GM19468 (cell line): ENCODE measurements at regions not wholly inside any gene's neighbourhood (a gene's known extent, or its start where the extent isn't known, plus 50 kb on each side); places are given as distances from the start of the nearest gene placed in this dataset.
"Not testable (repeated sequence)": the region's sequence is repeated elsewhere in the genome, so short reads cannot be mapped to it uniquely, and the experiment has no call there.

Experiments
- ATAC-seq: cut with Tn5 transposase; IDR thresholded peaks from one replicate; pipeline ENCODE4 v1.9.1; 2021; ENCODE audit warnings: mild to moderate bottlenecking, moderate library complexity, moderate number of reproducible peaks; ENCODE audit not compliant: unreplicated experiment; ENCODE audit errors: extremely low read depth

DNA sequence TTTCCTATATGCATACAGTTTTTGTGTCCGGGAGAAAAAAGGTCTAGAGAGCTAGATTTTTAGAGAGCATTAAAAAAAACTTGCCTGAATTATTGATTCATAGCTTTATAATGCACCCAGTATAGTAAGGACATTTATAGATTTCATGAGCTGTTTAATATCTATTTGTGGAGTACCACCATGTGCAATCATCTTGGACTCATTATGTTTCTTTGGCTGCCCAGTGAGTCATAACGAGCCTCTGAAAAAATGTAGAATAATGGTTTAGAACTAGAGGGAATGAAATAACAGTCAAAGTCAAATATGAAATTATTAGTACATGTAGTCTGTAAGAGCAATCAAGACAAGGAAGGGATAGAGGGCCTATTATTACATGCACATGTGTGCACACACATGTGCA is 350.0 kb downstream of the CD83 start:
- ATAC-seq: no peak

DNA sequence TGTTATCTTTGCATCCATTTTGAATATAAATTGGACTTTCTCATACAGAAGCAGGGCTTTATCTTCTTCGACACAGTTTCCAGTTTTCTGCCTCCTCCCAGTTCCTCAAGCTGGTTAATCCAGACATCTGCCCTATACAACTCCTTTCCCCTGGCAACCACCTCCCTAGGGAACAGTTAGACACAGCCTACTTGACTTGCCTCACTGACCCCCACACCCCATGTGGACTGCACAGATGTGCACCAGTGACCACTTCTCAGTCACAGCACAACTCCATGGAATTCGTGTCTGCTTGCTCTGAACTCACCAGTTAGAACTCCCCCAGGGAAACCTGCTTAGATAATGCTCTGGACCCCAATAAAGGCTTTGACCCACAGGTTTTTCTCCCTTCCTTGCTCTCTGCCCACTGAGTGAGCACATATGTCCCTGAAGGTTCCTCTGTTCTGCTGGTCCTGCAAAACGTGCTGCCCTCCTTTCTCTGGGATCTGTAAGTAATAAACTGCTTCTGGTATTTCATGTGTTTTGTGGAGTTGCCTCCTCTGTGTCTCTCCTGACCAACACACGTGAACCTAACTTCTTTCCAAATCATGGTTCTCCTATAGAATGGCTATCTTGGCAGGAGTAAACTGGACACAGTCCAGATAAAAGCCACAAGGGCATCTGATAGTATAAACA is 351.2 kb downstream of the CD83 start:
- ATAC-seq: no peak

DNA sequence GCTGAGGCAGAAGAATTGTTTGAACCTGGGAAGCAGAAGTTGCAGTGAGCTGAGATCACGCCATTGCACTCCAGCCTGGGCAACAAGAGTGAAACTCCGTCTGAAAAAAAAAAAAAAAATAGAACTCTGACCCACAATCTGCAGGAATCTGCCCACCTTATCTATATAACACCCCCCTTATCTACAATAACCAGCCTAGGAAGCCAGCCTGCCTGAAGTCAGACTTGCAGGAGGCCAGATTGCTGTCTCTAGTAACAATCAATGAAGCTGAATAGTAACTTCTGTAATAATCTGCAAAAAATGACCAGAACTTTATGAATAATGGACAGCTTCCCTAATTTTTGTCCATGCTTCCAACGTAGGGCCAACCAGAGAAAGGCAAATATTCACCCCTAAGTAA is 352.5 kb downstream of the CD83 start:
- no peak for ATAC-seq

DNA sequence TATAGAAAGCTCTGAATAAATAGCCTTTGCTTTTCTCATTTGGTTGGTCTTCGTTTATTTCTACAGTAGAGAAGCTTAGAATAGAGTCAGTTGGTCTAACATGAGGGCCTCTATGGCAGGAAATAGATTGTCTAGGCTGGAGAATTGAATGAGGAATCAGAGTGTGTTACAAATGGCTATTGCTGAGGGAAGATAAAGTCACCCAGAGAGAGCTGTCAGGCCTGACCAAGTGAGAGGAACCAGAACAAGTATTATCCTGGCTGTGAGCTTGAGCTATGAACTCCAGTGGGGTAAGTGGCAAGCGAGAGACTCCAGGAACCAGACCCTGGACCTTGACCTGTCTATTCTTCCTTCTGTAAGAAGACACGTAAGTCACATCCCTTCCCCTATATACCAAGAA is 353.1 kb downstream of the CD83 start:
- ATAC-seq: no peak

DNA sequence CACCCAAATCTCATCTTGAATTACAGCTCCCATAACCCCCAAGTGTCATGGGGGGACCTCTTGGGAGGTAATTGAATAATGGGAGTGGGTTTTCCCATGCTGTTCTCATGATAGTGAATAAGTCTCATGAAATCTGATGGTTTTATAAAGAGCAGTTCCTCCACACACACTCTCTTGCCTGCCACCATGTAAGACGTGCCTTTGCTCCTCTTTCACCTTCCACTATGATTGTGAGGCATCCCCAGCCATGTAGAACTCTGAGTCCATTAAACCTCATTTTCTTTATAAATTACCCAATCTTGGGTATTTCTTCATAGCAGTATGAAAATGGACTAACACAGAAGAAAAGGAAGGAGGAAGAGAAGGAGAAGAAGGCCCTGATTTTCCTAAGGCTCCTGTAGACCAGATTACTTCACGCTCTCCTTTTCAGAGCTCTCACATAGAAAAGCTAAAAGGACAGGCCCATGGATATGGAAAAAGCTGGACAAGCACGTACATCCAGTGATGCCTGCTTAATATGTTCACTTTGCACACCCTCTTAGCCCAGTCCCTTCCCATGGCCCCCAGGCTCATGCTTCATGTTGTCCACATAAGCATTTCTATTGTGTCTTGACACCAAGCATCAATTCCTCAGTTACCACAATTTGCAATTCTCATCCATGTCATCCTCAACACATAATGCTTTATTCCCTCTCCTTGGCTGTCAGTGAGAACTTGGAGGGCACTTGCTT is 354.8 kb downstream of the CD83 start:
- ATAC-seq: no peak

DNA sequence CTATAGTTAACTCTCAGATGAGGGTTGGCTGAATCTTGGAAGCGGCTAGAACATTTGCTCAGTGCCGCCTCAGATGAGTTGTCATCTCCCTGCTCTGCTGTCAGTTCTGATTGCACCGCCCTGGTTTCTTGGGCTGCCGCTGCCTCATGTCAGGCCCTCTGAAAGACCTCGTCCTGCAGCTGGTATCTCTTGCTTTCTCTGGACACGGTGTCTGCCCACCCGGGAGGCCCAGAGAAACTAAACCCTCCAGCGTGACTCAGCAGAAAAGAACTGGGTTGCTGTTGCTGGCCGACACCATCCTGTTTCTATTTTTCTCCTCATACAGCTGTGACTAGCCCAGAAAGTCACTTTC is 355.4 kb downstream of the CD83 start:
- ATAC-seq: no peak

DNA sequence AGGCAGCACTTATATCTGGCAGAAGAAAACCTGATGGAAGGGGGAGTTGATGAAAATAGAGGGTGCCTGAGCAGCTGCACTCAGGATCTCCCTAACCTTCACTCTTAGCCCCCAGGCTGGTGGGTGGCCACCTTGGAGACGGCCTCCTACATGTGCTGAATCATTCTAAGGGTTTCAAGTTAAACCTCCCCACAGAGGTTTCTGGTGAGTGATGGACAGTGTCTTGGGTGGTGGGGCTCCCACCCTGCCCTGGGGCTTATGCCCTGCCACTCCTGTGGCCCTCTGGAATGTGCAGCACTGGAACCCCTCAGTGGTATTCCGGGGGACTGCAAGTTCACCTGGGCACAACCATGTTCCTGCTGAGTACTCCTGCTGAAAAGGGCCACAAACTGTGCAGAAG is 357.2 kb downstream of the CD83 start:
- ATAC-seq: no peak

DNA sequence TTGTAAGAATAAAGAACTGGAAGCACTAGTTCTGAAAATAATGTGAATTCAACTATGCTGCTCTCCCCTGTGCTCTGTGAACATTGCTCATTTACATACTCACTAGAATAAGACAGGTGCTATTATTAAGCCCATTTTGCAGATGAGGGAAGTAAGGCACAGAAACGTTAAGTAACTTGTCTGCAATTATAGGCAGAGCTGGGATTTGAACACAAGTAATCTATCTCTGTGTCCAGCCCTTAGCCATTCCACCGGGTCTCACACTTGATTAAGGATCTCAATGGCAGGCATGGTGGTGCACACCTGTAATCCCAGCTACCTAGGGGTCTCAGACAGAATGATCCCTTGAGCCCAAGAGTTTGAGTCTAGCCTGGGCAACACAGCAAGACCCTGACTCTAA is 357.7 kb downstream of the CD83 start:
- ATAC-seq: no peak

DNA sequence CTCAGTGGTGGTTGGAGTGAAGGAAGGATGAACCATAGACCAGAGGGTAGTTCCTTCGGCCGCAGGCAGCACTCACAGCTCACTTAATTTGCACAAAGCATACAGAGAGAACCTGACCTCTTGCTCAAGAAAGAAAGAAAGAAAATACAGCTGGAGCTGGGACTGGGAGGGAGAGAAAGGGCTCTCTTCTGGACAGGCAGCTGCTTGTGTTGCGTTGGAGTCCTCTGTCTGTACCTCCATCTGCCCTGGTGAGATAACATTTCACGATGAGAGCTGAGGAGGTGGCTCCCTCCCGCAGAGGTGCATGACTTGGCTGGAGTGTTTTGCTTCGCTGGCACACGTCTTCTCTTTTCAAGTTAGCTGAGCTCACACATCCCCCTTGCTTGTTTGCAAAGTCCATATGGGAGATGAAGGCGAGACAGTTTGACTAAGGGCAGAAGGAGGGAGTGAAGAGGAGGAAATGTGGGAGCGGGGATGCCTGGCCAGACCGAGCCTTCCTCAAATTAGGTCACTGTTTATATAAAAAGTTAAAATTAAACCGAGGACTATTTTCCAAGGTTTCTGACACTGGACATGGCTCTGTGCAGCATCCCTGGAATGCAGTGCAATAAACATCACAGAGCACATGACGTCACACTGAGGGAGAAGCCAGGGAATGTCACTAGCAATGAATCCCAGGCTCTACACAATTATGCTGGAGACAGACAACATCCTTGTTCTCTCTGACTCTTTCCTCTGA is 359.4 kb downstream of the CD83 start:
- no peak for ATAC-seq

DNA sequence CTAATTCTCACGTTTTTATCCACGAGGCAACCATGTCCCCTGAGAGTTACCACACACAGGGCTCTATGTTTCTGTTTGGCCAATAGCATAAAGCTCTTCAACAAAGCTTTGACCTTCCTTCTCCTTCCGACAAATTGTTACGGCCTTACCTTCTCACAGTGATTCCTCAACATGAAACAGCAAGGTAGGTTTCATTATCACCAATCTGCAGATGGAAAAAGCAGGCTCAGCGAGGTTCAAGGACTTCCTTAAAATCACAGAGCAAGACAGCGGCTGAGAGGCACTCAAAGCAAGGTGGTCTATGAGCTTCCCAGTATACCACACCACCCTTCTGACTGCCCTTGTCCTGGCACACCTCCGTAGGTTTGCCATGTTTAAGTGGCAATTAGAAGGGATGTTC is 360.0 kb downstream of the CD83 start:
- ATAC-seq: no peak

DNA sequence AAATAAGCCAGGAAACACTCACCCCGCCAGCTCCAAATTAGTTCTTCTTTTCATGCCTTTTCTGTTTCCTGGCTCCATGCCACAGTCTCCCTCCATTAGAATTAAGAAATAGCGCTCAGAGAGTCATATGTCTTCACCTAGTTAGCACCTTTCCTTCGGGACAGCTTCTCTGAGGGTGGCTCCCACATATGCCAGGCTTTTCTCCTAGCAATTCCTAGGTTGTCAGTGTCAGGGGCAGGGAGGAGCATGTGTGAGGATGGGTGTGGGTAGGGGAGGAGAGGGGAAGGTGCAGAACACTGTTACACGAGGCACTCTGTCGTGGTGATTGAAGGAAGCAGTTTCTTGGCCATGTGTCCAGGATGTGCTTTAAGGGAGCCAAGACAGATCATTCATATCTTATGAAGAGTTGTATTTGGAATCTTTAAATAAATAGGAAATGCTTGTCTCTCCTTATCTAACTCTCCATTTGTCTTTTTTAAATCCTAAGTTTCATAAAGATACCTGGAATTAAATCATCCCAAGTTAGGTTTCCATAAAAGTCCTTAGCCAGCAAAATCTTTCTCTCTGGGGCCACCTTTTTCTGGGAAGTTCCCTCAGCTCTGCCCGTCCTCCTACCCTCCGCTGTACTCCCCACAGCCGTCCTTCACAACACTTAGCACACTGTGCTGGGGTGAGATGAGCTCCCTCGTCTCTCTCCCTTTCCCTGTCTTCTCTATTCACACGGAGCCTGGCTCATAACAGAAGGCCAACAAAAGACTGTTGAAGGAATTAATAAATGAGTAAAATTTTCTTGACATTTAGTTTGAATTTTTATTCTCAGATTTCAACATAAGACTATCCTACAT is 361.0 kb downstream of the CD83 start:
- ATAC-seq: no peak

DNA sequence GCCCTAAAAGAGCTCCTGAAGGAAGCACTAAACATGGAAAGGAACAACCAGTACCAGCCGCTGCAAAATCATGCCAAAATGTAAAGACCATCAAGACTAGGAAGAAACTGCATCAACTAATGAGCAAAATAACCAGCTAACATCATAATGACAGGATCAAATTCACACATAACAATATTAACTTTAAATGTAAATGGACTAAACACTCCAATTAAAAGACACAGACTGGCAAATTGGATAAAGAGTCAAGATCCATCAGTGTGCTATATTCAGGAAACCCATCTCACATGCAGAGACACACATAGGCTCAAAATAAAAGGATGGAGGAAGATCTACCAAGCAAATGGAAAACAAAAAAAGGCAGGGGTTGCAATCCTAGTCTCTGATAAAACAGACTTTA is 364.4 kb downstream of the CD83 start:
- not testable (repeated sequence) for ATAC-seq

DNA sequence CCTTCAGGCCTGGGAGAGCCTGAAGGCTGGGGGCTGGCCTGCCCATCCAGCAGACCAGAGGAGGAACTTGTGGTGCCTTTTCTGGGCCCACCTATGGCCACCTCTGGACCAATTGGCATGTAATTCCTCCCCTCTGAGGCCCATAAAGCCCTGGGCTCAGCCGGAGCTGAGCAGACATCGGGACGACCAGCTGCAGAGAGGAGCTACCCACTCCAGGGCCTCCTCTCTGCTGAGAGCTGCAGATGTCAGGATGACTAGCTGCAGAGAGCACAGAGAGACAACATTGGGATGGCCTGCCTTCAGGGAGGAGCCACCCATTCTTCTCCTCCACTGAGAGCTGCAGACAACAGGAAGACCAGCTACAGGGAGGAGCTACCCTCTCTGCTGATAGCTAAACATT is 370.1 kb downstream of the CD83 start:
- no peak for ATAC-seq

DNA sequence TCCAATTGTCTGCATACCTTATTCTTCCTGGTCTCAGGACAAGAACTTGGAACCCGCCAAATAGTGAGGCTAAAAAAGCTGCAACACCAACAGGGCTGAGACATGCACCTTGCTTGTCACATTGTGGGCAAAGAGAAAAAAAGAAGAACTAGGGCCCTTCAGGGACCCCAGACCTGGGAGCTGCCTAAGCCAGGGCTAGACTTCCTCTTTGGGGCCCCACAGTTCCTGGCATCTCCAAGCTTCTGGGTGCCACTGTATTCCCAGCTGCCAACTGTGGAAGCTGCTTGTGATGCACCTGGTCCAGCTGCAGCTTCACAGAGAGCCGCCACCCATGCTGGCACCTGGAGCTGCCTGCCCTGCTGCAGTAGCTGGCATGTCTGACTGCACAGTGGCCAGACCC is 370.6 kb downstream of the CD83 start:
- no peak for ATAC-seq

DNA sequence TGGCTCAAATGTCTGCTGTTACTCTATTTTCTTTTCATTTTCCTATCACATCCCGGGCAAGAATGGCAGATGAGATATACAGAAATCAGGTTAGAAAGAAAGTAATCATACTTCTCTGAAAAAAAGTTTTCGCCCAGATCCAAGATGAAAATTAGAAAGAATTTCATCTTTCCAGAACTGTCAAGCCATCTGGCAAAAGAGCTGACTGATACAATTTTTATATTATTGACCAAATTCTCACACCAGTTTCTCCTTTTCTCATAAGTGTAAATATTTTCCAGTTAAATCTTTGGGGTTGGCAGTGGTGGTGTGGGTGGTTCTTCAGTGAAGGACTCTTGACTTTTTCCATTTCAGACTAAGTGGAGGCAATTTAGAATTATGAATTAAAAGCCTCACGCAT is 371.9 kb downstream of the CD83 start:
- no peak for ATAC-seq

DNA sequence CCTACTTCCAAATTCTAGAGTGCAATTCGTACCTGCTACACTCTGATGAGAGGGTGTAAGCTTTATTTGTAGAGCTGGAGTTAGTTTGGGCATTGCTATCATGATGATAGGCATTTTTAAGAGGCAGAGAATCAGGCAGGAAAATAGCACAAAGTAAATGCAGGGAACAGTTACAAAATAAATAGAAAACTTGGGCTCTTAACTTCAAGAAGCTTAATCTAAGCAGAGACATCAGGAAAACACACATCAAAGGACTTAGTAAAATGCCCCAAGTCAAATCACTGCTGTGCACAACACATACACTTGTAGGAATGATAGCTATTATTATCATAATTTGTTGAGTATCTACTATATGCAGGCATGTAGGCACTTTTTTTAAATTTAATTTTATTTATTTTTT is 381.2 kb downstream of the CD83 start:
- no peak for ATAC-seq

DNA sequence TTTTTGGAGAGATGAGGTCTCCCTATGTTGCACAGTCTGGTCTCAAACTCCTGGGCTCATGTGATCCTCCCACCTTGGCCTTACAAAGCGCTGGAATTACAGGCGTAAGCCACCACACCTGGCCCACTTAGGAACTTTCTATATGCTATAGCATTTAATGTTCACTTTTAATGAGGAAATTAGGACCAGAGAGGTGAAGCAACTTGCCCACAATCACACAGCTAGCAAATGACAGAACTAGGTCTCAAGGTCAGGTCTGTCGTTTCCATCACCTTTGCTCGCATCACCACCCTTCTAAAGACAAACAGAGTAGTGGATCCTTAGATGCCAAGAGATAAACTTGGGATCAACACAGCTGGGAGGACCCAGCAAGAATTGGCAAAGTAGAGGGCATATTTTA is 381.7 kb downstream of the CD83 start:
- ATAC-seq: no peak

DNA sequence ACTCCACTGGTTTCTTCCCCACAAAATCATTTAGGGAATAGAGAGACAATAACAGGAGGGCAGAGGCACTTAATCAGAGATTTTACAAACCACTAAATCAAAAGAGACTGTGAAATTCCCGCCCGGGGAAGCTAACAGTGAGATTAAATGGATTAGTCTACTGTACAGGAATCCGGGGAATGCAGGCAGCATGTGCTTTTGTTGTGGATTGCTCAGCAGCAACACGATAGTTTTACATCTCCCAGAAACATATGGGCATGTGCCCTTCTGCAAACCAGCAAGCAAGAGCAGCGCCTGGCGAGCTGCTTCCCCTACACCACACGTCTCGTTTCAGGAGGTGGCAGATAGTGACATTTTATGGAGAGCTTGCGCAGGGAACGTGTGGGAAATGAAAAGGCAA is 382.3 kb downstream of the CD83 start:
- no peak for ATAC-seq

DNA sequence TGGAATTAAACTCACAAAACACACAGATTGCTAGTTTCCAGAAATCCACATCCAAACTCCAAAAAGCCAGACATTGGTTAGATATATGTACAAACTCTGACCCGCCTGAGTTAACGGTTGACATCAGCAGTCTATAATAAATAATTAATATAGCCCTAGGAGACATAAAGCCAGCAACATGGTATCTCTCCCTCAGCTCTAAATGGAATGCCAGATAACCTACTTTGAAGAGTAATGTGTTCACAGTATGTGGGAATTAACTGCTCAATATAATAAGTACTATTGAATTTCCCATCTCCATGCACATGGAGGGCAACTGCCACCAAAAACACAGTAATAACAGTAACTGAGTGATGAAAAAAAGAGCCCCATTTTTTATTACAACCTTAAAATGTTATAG is 383.2 kb downstream of the CD83 start:
- ATAC-seq: no peak

DNA sequence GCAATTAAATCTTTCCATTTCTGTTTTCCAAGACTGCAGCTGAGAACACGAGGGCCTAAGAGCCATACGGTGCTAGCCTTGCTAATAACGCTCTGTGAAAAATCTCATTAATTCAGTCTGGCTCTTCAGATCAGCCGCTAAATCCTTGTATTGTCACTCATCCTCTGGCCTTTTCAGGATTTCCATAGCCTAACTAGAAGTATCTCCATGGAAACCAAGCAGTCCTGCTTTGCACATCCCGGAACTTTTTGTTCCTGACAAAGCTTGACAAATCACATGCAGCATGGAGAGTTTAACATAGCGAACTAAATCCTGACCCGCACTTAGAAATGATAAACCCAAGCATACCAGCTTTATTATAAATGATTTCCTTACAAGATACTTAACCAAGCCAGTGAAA is 383.7 kb downstream of the CD83 start:
- ATAC-seq: no peak

DNA sequence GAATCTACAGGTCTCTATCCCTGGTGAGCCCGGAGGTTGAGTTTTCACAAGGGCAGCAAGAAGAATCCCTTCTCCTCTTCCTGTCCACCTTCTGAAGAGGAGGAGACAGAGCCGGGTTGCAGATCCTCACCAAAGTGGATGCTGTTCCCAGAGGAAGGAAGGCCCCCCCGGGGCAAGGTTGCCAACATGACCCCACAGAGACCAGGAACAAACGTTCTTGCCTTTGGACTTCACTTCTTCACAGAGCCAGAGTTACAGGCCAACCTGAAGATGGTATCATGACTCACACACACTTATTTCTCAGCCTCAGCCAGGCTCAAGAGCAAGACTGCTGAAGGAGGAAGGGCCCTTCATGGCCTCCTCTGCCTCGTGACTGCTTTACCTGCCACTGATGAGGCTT is 384.3 kb downstream of the CD83 start:
- ATAC-seq: no peak
